Stimulated activated CD8-positive, alpha-beta memory T cell treated with anti-CD3 and anti-CD28 coated beads, Interleukin-2, amount 100 ng/mL, for 1 hour (primary cell): ENCODE measurements at regions not wholly inside any gene's neighbourhood (a gene's known extent, or its start where the extent isn't known, plus 50 kb on each side); places are given as distances from the start of the nearest gene placed in this dataset.

Experiments used
- DNase-seq, 2 donors: peaks; one replicate each; pipeline ENCODE4 v3.0.0-alpha.2; 2020; ENCODE audit warnings: low read depth in 2 of 2

- DNase-seq, result no peak
These were observed 95.6 kb upstream of the E2F8 start for GRCh38 chr11:19336331-19336730.

GRCh38 chr11:19332476-19332875, 91.7 kb upstream of the E2F8 start:
- DNase-seq, result no peak

DNA sequence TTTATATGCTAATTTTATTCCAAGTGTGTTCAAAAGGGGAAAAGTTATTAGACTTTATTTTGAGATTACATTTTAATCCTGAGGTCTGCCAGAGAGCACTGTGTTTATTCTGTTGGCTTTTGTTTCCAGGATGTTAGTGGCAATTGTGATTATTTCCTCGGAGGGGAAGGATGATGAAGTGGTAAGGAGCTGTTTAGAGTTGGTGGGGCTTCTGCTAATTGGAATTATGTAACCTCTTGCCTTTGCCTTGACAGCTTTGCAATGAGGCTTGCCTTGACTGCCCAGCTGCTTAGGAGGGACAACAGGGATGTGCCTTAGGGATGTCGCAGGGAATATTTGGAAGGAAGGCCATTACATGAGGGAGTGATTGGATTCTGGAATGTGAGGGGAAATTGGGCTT, 89.7 kb upstream of the E2F8 start:
- no peak for DNase-seq

- DNase-seq, result no peak
These were observed 89.2 kb upstream of the E2F8 start for GRCh38 chr11:19329970-19330369.

GRCh38 chr11:19328586-19329311, 88.0 kb upstream of the E2F8 start:
- DNase-seq, result no peak

- no peak for DNase-seq
These were observed 86.5 kb upstream of the E2F8 start for GRCh38 chr11:19327280-19327679.

DNA sequence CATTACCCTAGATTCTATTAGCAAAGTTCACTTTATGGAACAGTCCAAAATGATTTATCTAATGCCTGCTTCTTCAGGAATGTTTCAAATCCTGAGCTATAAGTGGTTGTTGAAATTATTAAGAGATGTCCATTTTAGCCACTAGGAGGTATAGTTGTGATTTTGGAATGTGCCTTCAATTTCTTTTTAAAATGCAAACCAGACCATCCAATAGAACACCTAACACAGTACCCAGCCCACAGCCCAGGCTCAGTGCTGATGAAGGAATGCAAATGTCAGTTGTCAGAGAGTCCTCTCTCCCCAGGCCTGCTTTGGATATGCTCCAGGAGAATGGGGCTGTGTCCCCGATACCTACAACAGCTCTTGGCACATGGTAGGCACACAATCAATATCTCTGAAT, 85.8 kb upstream of the E2F8 start:
- DNase-seq, result no peak

GRCh38 chr11:19323502-19323901, 82.8 kb upstream of the E2F8 start:
- no peak for DNase-seq

GRCh38 chr11:19321351-19321750, 80.6 kb upstream of the E2F8 start:
- DNase-seq, result no peak

GRCh38 chr11:19320827-19321226, 80.1 kb upstream of the E2F8 start:
- DNase-seq, result no peak

DNA sequence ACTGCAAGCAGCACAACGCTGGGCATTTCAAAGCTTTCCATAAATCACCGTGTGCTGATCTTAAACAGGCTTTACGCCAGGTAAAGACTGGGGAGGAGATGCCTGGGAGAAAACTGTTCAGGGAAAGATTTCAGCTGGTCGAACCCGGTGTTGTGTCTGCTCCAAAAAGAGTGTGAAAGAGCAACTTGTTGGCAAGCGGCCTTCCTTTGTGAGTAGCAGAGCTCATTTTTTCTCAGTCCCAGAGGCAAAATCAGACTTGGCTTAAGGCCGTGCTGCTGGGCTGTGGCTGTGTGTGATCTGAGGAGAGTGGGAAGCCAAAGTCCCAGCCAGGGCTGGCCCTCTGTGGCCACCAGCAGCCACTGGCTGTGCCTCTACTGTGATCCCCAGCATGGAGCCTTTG, 75.7 kb upstream of the E2F8 start:
- no peak for DNase-seq

DNA sequence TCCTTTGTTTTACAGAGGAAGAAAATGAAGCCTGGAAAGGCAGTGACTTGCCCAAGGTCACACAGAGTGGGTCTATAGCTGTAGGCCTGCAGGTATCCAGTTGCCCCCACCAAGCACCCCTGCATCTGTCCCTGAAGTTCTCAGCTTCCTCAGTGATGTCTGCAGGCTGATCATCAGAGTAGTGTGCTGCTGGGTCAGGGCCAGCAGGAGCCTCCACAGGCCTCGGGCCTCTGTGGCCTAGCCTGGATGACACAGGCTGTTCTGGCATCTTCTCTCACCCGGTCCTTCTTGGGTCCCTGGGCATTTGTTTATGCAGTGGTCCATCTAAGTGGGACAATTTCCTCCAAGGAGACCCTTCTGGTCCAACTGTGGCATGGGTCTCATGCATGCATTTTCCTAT, 74.8 kb upstream of the E2F8 start:
- no peak for DNase-seq

DNA sequence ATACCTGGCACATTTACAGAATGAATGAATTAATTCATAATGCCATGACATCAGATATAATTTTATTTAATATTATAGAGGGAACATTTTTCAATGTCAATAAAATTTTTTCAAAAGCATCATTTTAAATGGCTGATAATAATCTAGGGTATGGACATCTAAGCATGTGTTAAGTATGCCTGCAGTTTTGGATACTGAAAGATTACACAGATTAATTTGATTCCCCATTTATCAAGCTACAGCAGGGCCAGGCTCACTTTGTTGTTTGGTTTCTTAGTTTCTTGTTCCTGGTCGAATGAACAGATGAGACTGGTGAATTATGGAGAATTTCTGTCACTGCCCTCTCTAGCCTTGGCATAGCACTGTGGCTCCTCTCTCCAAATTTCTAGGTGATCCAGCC, 72.4 kb upstream of the E2F8 start:
- DNase-seq, result no peak

- DNase-seq, result no peak
These were observed 70.7 kb upstream of the E2F8 start for GRCh38 chr11:19311308-19312030.

DNA sequence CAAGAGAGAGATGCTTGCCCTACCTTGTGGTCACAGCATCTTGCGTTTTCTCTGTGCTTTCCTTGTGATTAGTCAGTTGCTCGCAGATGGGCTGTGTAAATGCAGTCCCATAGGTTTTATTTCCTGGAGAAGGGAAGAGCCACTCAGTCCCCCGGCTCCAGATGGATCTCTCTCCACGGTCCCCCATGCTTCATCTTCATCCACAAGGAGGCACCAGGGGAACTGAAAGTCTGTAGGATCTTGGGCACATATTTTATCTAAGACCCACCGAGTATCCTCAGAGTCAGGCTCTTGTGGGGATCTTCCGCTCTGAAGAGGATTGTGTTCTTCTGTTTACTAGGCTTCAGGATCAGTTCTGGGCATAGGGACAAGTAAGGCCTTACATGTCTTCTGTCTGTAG, 66.8 kb upstream of the E2F8 start:
- DNase-seq, result no peak

DNA sequence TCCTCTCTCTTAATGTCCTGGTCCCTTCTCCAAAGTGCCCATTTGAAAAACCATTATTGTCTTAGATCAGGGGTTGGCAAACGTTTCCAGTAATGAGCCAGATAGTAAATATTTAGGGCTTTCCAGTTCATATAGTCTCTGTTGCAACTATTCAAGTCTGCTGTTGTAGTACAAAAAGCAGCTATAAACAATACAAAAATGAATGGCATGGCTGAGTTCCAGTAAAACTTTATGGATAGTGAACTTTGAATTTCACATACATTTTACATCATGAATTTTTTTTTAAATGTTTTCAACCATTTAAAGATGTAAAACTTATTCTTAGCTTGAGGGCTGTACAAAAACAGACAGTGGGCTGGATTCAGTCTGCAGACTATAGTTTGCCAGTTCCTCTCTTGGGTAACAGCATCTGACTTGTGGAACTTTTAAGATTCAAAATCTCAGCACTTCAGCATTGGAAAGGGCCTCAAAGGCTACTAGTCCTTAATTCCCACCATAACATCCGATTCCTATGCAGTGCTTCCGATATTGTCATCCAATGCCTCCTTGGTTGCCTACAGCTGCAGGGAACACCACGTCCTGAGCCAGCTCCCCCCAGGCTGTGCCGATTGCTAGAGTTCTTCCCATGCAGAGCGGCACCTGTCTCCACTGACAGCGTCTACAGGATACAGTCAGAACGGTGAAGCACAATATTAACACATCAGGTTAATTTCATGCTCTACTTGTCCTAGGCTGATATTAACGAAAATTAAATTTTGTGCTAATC, 65.6 kb upstream of the E2F8 start:
- DNase-seq, result no peak

- DNase-seq, result no peak
These were observed 60.6 kb upstream of the E2F8 start for GRCh38 chr11:19301361-19301760.

GRCh38 chr11:19294444-19294843, 53.7 kb upstream of the E2F8 start:
- DNase-seq, result no peak

DNA sequence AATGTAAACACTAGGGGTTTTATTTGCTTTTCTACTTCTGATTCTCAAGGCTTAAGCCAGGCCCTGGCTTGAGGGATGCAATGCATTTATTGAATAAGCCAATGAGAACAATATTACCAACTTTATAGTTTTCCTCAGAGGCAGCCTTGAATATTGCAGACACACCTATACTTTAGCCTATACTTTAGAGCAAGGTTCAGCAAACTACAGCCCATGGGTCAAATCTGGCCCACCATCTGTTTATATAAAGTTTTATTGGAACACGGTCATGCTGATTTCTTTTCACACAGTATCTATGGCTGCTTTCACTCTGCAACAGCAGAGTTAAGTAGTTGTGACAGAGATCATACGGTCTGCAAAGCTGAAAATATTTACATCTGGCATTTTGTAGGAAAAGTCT, 50.3 kb upstream of the E2F8 start:
- no peak for DNase-seq
